ENCODE measurements at regions not wholly inside any gene's neighbourhood (a gene's known extent, or its start where the extent isn't known, plus 50 kb on each side); places are given as distances from the start of the nearest gene placed in this dataset.

- no peaks in the 10 kb centered on the region for H3K9me3 ChIP-seq (ENCODE audit: control insufficient read depth, low read depth, low read length)
- no peaks in the 10 kb centered on the region for H4K20me1 ChIP-seq (ENCODE audit: control insufficient read depth, extremely low read depth, insufficient read depth, low read length)
- FAIRE-seq (no peak), DNase-seq (ENCODE audit: low read depth, low spot score) (no peak)
- H3K27me3 ChIP-seq (ENCODE audit: control insufficient read depth, extremely low read depth, insufficient read depth, low read length): no peaks in the 10 kb centered on the region
- no peak overlapping the region for H3K4me3 ChIP-seq (ENCODE audit: control insufficient read depth in 2 of 3, extremely low read depth in 1 of 3, insufficient read depth in 2 of 3, low read depth in 1 of 3, low read length in 3 of 3)
- no peak overlapping the region for H3K9ac ChIP-seq (ENCODE audit: control insufficient read depth, extremely low read depth, insufficient read depth, low read length)
- no peaks in the 10 kb centered on the region for H3K9me1 ChIP-seq (ENCODE audit: control insufficient read depth, extremely low read depth, insufficient read depth, low read length)
- H3K79me2 ChIP-seq (ENCODE audit: control insufficient read depth, insufficient read depth, low read length): no peaks in the 10 kb centered on the region
- H3K4me2 ChIP-seq (ENCODE audit: control insufficient read depth, extremely low read depth, insufficient read depth, low read depth, low read length): no peak overlapping the region
- no peak overlapping the region for H2AFZ ChIP-seq (ENCODE audit: control insufficient read depth, low read length)
- H3K4me1 ChIP-seq (ENCODE audit: control insufficient read depth, extremely low read depth, insufficient read depth, low read length): peaks cover 7% of the 10 kb centered on the region
- TF ChIP-seq CTCF (optimal IDR thresholded peaks at IDR 0.05 in 1 of 3, IDR thresholded peaks at IDR 0.05 in 1 of 3, conservative IDR thresholded peaks at IDR 0.05 in 1 of 3; ENCODE audit: extremely low read depth in 1 of 3, insufficient read depth in 2 of 3, low read length in 3 of 3) (no peak), EZH2 (IDR thresholded peaks at IDR 0.05; ENCODE audit: low read length) (no peak)
- dilution Hi-C loops (cut with MboI; ENCODE audit: extremely low pct_ligation_motif_present, low sequenced_read_pairs): no loop called here
- no peaks in the 10 kb centered on the region for H3K36me3 ChIP-seq (ENCODE audit: control insufficient read depth in 2 of 2, extremely low read depth in 1 of 2, insufficient read depth in 2 of 2, low read length in 2 of 2)
- no peak overlapping the region for H3K27ac ChIP-seq (ENCODE audit: control insufficient read depth, insufficient read depth, low read length)
Measured at GRCh38 chr1:221448585-221449175, 293.2 kb downstream of the DUSP10 start.

GRCh38 chr1:221449194-221449593, 292.7 kb downstream of the DUSP10 start:
- no peak overlapping the region for H2AFZ ChIP-seq (ENCODE audit: control insufficient read depth, low read length)

More at GRCh38 chr1:221449194-221449593, 292.7 kb downstream of the DUSP10 start:
- Histone ChIP-seq H3K4me3 (ENCODE audit: control insufficient read depth in 2 of 3, extremely low read depth in 1 of 3, insufficient read depth in 2 of 3, low read depth in 1 of 3, low read length in 3 of 3) (no peak overlapping the region), H3K4me2 (ENCODE audit: control insufficient read depth, extremely low read depth, insufficient read depth, low read depth, low read length) (no peak overlapping the region), H3K36me3 (ENCODE audit: control insufficient read depth in 2 of 2, extremely low read depth in 1 of 2, insufficient read depth in 2 of 2, low read length in 2 of 2) (no peaks in the 10 kb centered on the region), H3K9me3 (ENCODE audit: control insufficient read depth, low read depth, low read length) (no peaks in the 10 kb centered on the region), H3K27me3 (ENCODE audit: control insufficient read depth, extremely low read depth, insufficient read depth, low read length) (no peaks in the 10 kb centered on the region), H3K27ac (ENCODE audit: control insufficient read depth, insufficient read depth, low read length) (no peak overlapping the region), H3K79me2 (ENCODE audit: control insufficient read depth, insufficient read depth, low read length) (no peaks in the 10 kb centered on the region), H4K20me1 (ENCODE audit: control insufficient read depth, extremely low read depth, insufficient read depth, low read length) (no peaks in the 10 kb centered on the region), H3K4me1 (ENCODE audit: control insufficient read depth, extremely low read depth, insufficient read depth, low read length) (peaks cover 7% of the 10 kb centered on the region), H3K9me1 (ENCODE audit: control insufficient read depth, extremely low read depth, insufficient read depth, low read length) (no peaks in the 10 kb centered on the region), H3K9ac (ENCODE audit: control insufficient read depth, extremely low read depth, insufficient read depth, low read length) (no peak overlapping the region)
- dilution Hi-C loops (cut with MboI; ENCODE audit: extremely low pct_ligation_motif_present, low sequenced_read_pairs): no loop called here
- FAIRE-seq (no peak), DNase-seq (ENCODE audit: low read depth, low spot score) (no peak)
- no peak for TF ChIP-seq EZH2 (IDR thresholded peaks at IDR 0.05; ENCODE audit: low read length)
- no peak for TF ChIP-seq CTCF (optimal IDR thresholded peaks at IDR 0.05 in 1 of 3, IDR thresholded peaks at IDR 0.05 in 1 of 3, conservative IDR thresholded peaks at IDR 0.05 in 1 of 3; ENCODE audit: extremely low read depth in 1 of 3, insufficient read depth in 2 of 3, low read length in 3 of 3)
